Endodermal cell (in vitro differentiated cells): ENCODE measurements at regions not wholly inside any gene's neighbourhood (a gene's known extent, or its start where the extent isn't known, plus 50 kb on each side); places are given as distances from the start of the nearest gene placed in this dataset.

Source experiments
- DNase-seq: peaks from one replicate; pipeline ENCODE4 v3.0.0-alpha.2; 2017
- H3K27ac ChIP-seq: 2 replicates; pipeline ENCODE4 v1.5.1; 2013; ENCODE audit warnings: mild to moderate bottlenecking, low read depth, low read length, moderate library complexity
- H3K27me3 ChIP-seq: 2 replicates; pipeline ENCODE4 v1.6.1; 2013; ENCODE audit warnings: mild to moderate bottlenecking, low read length, moderate library complexity; ENCODE audit not compliant: insufficient read depth, control insufficient read depth, poor library complexity, severe bottlenecking
- H3K36me3 ChIP-seq: 2 replicates; pipeline ENCODE4 v1.7.0; 2013; ENCODE audit warnings: mild to moderate bottlenecking, low read length, moderate library complexity; ENCODE audit not compliant: control insufficient read depth, insufficient read depth
- H3K4me1 ChIP-seq: one replicate; pipeline ENCODE4 v1.7.0; 2013; ENCODE audit warnings: low read length; ENCODE audit not compliant: control insufficient read depth, insufficient read depth
- H3K4me3 ChIP-seq: 2 replicates; pipeline ENCODE4 v1.5.1; 2013; ENCODE audit warnings: mild to moderate bottlenecking, low read length, moderate library complexity
- H3K9ac ChIP-seq: 2 replicates; pipeline ENCODE4 v1.6.1; 2013; ENCODE audit warnings: mild to moderate bottlenecking, low read length, moderate library complexity; ENCODE audit not compliant: poor library complexity, severe bottlenecking; ENCODE audit errors: extremely low read depth
- H3K9me3 ChIP-seq: 2 replicates; pipeline ENCODE4 v1.6.1; 2013; ENCODE audit warnings: mild to moderate bottlenecking, low read length, moderate library complexity; ENCODE audit not compliant: control insufficient read depth
- H3K27ac Mint-ChIP-seq: 2 replicates; pipeline ENCODE4 v1.8.0; 2020; ENCODE audit warnings: mixed read lengths
- H3K27me3 Mint-ChIP-seq: 2 replicates; pipeline ENCODE4 v1.8.0; 2021; ENCODE audit warnings: mild to moderate bottlenecking, mixed read lengths; ENCODE audit not compliant: insufficient read depth
- H3K36me3 Mint-ChIP-seq: 2 replicates; pipeline ENCODE4 v1.8.0; 2020; ENCODE audit warnings: low read depth, mixed read lengths
- H3K4me1 Mint-ChIP-seq: 2 replicates; pipeline ENCODE4 v1.8.0; 2020; ENCODE audit warnings: mixed read lengths
- H3K4me3 Mint-ChIP-seq: 2 replicates; pipeline ENCODE4 v1.8.0; 2020; ENCODE audit warnings: mild to moderate bottlenecking, moderate library complexity, mixed read lengths
- H3K9me3 Mint-ChIP-seq: 2 replicates; pipeline ENCODE4 v1.8.0; 2020; ENCODE audit warnings: mild to moderate bottlenecking, mixed read lengths
- WGBS, 2 experiments: methylation state at CpG; one replicate each; pipeline versions ENCODE4 v1.1.5 to v1.1.7; 2013; ENCODE audit warnings: missing lambda C conversion rate in 2 of 2, mixed read lengths in 1 of 2; ENCODE audit not compliant: insufficient coverage in 1 of 2, insufficient read length in 1 of 2; 5-methylcytosine and 5-hydroxymethylcytosine counted together
- TF ChIP-seq, protein P1 (sequence below): fragments of 200-600 bp; sonication (generic); conservative IDR thresholded peaks from 2 replicates; pipeline ENCODE4 v1.5.0; 2021; ENCODE audit warnings: antibody characterized with exemption, mild to moderate bottlenecking

DNA sequence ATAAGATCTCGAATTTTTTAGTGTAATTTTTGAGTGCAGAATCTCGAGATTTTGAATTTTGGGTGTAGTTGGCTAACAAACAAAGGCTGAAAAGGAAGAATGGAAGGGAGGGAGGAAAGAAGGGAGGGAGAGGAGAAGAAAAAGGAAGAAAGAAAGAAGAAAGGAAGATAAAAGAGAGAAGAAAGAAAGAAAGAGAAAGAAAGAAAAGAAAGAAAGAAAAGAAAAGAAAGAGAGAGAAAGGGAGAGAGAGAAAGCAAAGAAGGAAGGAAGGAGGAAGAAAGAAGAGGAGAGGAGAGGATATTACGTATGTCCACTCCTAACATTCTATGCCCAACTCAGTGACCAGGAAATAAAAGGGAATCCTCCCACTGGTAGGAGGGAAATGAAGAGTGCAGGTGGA is 169.6 kb downstream of the TBXT start:
- H3K36me3 Mint-ChIP-seq = no peaks in the 10 kb centered on the region
- H3K4me1 Mint-ChIP-seq = peaks cover 6% of the 10 kb centered on the region
- TF ChIP-seq, protein P1, sequence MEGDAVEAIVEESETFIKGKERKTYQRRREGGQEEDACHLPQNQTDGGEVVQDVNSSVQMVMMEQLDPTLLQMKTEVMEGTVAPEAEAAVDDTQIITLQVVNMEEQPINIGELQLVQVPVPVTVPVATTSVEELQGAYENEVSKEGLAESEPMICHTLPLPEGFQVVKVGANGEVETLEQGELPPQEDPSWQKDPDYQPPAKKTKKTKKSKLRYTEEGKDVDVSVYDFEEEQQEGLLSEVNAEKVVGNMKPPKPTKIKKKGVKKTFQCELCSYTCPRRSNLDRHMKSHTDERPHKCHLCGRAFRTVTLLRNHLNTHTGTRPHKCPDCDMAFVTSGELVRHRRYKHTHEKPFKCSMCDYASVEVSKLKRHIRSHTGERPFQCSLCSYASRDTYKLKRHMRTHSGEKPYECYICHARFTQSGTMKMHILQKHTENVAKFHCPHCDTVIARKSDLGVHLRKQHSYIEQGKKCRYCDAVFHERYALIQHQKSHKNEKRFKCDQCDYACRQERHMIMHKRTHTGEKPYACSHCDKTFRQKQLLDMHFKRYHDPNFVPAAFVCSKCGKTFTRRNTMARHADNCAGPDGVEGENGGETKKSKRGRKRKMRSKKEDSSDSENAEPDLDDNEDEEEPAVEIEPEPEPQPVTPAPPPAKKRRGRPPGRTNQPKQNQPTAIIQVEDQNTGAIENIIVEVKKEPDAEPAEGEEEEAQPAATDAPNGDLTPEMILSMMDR = no peak
- H3K9me3 ChIP-seq = no peaks in the 10 kb centered on the region
- H3K4me3 ChIP-seq = no peak overlapping the region
- no peak overlapping the region for H3K4me3 Mint-ChIP-seq
- H3K4me1 ChIP-seq = no peaks in the 10 kb centered on the region
- DNase-seq = no peak
- no peaks in the 10 kb centered on the region for H3K36me3 ChIP-seq
- H3K27me3 Mint-ChIP-seq = peaks cover 44% of the 10 kb centered on the region
- no peaks in the 10 kb centered on the region for H3K9me3 Mint-ChIP-seq
- no peak overlapping the region for H3K27ac ChIP-seq
- H3K27ac Mint-ChIP-seq = no peak overlapping the region
- peaks cover 20% of the 10 kb centered on the region for H3K27me3 ChIP-seq
- 85% methylated on average over 2 to 3 of the region's 3 CpGs for WGBS, 2 experiments
- H3K9ac ChIP-seq = no peak overlapping the region

DNA sequence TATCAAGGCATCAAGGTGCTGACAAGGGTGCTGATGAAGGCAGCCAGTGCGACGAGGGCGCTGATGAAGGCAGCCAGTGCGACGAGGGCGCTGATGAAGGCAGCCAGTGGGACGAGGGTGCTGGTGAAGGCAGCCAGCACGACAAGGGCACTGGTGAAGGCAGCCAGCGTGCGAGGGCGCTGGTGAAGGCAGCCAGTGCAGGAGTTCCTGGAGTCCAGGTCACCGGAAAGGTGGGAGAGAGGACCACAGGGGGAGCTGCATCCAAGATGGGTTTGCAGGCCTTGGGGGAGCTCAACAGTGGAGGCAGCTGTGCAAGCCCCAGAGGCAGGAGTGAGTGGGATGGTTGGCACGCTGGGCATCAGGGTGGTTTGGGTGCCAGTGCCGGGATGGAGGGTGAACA is 176.3 kb downstream of the TBXT start:
- no peak for DNase-seq
- TF ChIP-seq, protein P1 = no peak
- Mint-ChIP-seq H3K4me1 (peaks cover 17% of the 10 kb centered on the region), H3K9me3 (no peaks in the 10 kb centered on the region), H3K27me3 (peaks cover 91% of the 10 kb centered on the region), H3K36me3 (no peaks in the 10 kb centered on the region), H3K4me3 (no peak overlapping the region), H3K27ac (no peak overlapping the region)
- Histone ChIP-seq H3K27ac (no peak overlapping the region), H3K4me3 (no peak overlapping the region), H3K4me1 (no peaks in the 10 kb centered on the region), H3K36me3 (no peaks in the 10 kb centered on the region), H3K27me3 (peaks cover 87% of the 10 kb centered on the region), H3K9me3 (no peaks in the 10 kb centered on the region), H3K9ac (no peak overlapping the region)
- 82 to 84% methylated on average over 12 to 14 of the region's 14 CpGs for WGBS, 2 experiments

DNA sequence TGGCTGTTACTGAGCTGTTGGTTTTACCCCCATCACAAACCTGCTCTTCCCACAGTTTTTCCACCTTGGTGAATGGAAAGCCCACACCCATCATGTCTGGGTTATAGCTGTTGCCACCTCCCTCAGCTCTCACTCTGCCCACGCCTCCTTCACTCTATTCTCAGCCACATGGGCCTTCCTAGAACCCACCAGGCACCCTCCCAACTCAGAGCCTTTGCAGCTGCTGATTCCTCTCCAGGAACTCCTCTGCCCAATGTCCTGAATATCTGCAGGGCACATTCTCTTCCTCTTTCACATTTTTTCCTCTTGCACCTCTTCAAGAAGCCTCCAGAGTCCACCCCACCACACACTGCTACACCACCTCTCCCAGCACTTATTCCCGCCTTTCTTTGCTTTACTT is 177.4 kb downstream of the TBXT start:
- WGBS, 2 experiments = 80 to 87% methylated on average over 2 of the region's 2 CpGs
- Histone ChIP-seq H3K27ac (no peak overlapping the region), H3K36me3 (no peaks in the 10 kb centered on the region), H3K4me1 (no peaks in the 10 kb centered on the region), H3K9me3 (no peaks in the 10 kb centered on the region), H3K27me3 (peaks cover 98% of the 10 kb centered on the region), H3K9ac (no peak overlapping the region), H3K4me3 (no peak overlapping the region)
- peaks cover 98% of the 10 kb centered on the region for H3K27me3 Mint-ChIP-seq
- no peaks in the 10 kb centered on the region for H3K9me3 Mint-ChIP-seq
- no peak for DNase-seq
- H3K36me3 Mint-ChIP-seq = no peaks in the 10 kb centered on the region
- TF ChIP-seq, protein P1 = no peak
- peaks cover 17% of the 10 kb centered on the region for H3K4me1 Mint-ChIP-seq
- H3K27ac Mint-ChIP-seq = no peak overlapping the region
- H3K4me3 Mint-ChIP-seq = no peak overlapping the region
